IMR-90 (cell line): ENCODE measurements at regions not wholly inside any gene's neighbourhood (a gene's known extent, or its start where the extent isn't known, plus 50 kb on each side); places are given as distances from the start of the nearest gene placed in this dataset.

ENCODE experiments used
- ATAC-seq: fragments of 200-7000 bp; cut with Tn5 transposase; 2 replicates; pipeline ENCODE4 v1.9.1; 2020; ENCODE audit warnings: low read depth, mild to moderate bottlenecking, moderate library complexity
- BruUV-seq: library from RNA; stranded (reverse); fragments of 400-500 nt; replicated peaks from 2 replicates; lab custom pipeline; 2021; lab: Mats Ljungman, UMichigan
- CTCF ChIA-PET: fragments of 300-600 bp; formaldehyde crosslinking; extraction: SDS; loops from one replicate; lab custom pipeline; 2021; ENCODE audit warnings: antibody characterized with exemption; lab: Yijun Ruan, JAX
- POLR2A ChIA-PET: fragments of 300-600 bp; sonication (Branson Sonifier 250); formaldehyde crosslinking; loops from one replicate; lab custom pipeline; 2022; ENCODE audit warnings: antibody characterized with exemption; ENCODE audit not compliant: unreplicated experiment; lab: Charles Lee
- DNase-seq: peaks from one replicate; pipeline ENCODE4 v3.0.0; 2013
- H2AFZ ChIP-seq: replicated peaks from 2 replicates; pipeline ENCODE3; 2013; ENCODE audit warnings: low read length, mild to moderate bottlenecking; ENCODE audit not compliant: poor library complexity
- H2AK5ac ChIP-seq: 2 replicates; pipeline ENCODE4 v1.6.1; 2013; ENCODE audit warnings: low read depth, low read length, inconsistent platforms
- H2AK9ac ChIP-seq: replicated peaks from 2 replicates; pipeline ENCODE3; 2013; ENCODE audit warnings: mild to moderate bottlenecking, low read depth, low read length, moderate library complexity; ENCODE audit not compliant: poor library complexity
- H2BK120ac ChIP-seq: 2 replicates; pipeline ENCODE4 v1.6.1; 2013; ENCODE audit warnings: low read depth, low read length, inconsistent platforms
- H2BK15ac ChIP-seq: 3 replicates; pipeline ENCODE4 v1.6.1; 2013; ENCODE audit warnings: low read depth, low read length, inconsistent platforms
- H2BK20ac ChIP-seq: 2 replicates; pipeline ENCODE4 v1.6.1; 2013; ENCODE audit warnings: low read depth, mild to moderate bottlenecking, inconsistent platforms, low read length, moderate library complexity
- H2BK5ac ChIP-seq: 2 replicates; pipeline ENCODE4 v1.6.1; 2013; ENCODE audit warnings: mild to moderate bottlenecking, low read depth, low read length, inconsistent platforms; ENCODE audit not compliant: poor library complexity, severe bottlenecking
- H3K14ac ChIP-seq: replicated peaks from 2 replicates; pipeline ENCODE4 v1.6.1; 2013; ENCODE audit warnings: low read depth, low read length, inconsistent platforms
- H3K18ac ChIP-seq: 2 replicates; pipeline ENCODE4 v1.6.1; 2013; ENCODE audit warnings: low read depth, low read length, control low read depth
- H3K23ac ChIP-seq: 2 replicates; pipeline ENCODE4 v1.6.1; 2013; ENCODE audit warnings: low read depth, low read length, inconsistent platforms
- H3K27ac ChIP-seq: 2 replicates; pipeline ENCODE4 v1.5.1; 2013; ENCODE audit warnings: mild to moderate bottlenecking, control low read depth, low read length; ENCODE audit not compliant: insufficient read depth
- H3K27me3 ChIP-seq: 2 replicates; pipeline ENCODE4 v1.6.1; 2013; ENCODE audit warnings: low read length; ENCODE audit not compliant: control insufficient read depth, insufficient read depth
- H3K36me3 ChIP-seq: 2 replicates; pipeline ENCODE4 v1.6.1; 2013; ENCODE audit warnings: low read length, mixed read lengths; ENCODE audit not compliant: control insufficient read depth, insufficient read depth
- H3K4ac ChIP-seq: 2 replicates; pipeline ENCODE4 v1.6.1; 2013; ENCODE audit warnings: low read depth, low read length, inconsistent platforms
- H3K4me1 ChIP-seq: 2 replicates; pipeline ENCODE4 v1.6.1; 2013; ENCODE audit warnings: low read length, mixed read lengths; ENCODE audit not compliant: control insufficient read depth, insufficient read depth
- H3K4me2 ChIP-seq: 2 replicates; pipeline ENCODE4 v1.6.1; 2013; ENCODE audit warnings: low read depth, mild to moderate bottlenecking, control low read depth, low read length, moderate library complexity
- H3K4me3 ChIP-seq: 2 replicates; pipeline ENCODE4 v1.5.1; 2013; ENCODE audit warnings: low read depth, mild to moderate bottlenecking, control low read depth, low read length, moderate library complexity; ENCODE audit not compliant: insufficient read depth
- H3K56ac ChIP-seq: 2 replicates; pipeline ENCODE4 v1.6.1; 2013; ENCODE audit warnings: low read length, inconsistent platforms; ENCODE audit not compliant: insufficient read depth; ENCODE audit errors: extremely low read depth
- H3K79me1 ChIP-seq, 2 experiments: 2 replicates each; pipeline ENCODE4 v1.6.1; 2013; ENCODE audit warnings: low read length in 2 of 2, inconsistent platforms in 1 of 2, low read depth in 1 of 2
- H3K9ac ChIP-seq: 2 replicates; pipeline ENCODE4 v1.6.1; 2013; ENCODE audit warnings: low read depth, low read length, control low read depth
- H3K9me1 ChIP-seq: 2 replicates; pipeline ENCODE4 v1.6.1; 2013; ENCODE audit warnings: low read length, inconsistent platforms; ENCODE audit not compliant: insufficient read depth
- H3K9me3 ChIP-seq: 2 replicates; pipeline ENCODE4 v1.6.1; 2013; ENCODE audit warnings: low read length; ENCODE audit not compliant: control insufficient read depth, insufficient read depth
- H4K20me1 ChIP-seq: 2 replicates; pipeline ENCODE4 v1.6.1; 2013; ENCODE audit warnings: low read length, inconsistent platforms; ENCODE audit not compliant: insufficient read depth
- H4K5ac ChIP-seq: 2 replicates; pipeline ENCODE4 v1.6.1; 2013; ENCODE audit warnings: mild to moderate bottlenecking, low read depth, low read length, control low read depth
- H4K8ac ChIP-seq, 2 experiments: 2 replicates each; pipeline ENCODE4 v1.6.1; 2013; ENCODE audit warnings: low read depth in 2 of 2, low read length in 2 of 2, control low read depth in 1 of 2, inconsistent platforms in 1 of 2
- H4K91ac ChIP-seq: 2 replicates; pipeline ENCODE4 v1.6.1; 2013; ENCODE audit warnings: low read depth, low read length, inconsistent platforms; ENCODE audit not compliant: insufficient read depth
- CHD1 ChIP-seq: IDR thresholded peaks from 2 replicates; pipeline ENCODE4 v1.6.1; 2012; ENCODE audit warnings: low read depth, low read length, improper control_type of control experiment
- CTCF ChIP-seq: conservative IDR thresholded peaks from 2 replicates; pipeline ENCODE4 v1.5.1; 2012; ENCODE audit warnings: mild to moderate bottlenecking, low read depth, low read length, improper control_type of control experiment
- MAFK ChIP-seq: IDR thresholded peaks from 2 replicates; pipeline ENCODE4 v1.6.1; 2012; ENCODE audit warnings: low read depth, low read length, improper control_type of control experiment
- MAZ ChIP-seq: IDR thresholded peaks from 2 replicates; pipeline ENCODE4 v1.6.1; 2012; ENCODE audit warnings: low read depth, mild to moderate bottlenecking, low read length, improper control_type of control experiment, moderate library complexity, borderline replicate concordance
- MXI1 ChIP-seq: IDR thresholded peaks from 2 replicates; pipeline ENCODE4 v1.6.1; 2012; ENCODE audit warnings: low read depth, mild to moderate bottlenecking, low read length, moderate library complexity, borderline replicate concordance
- NFE2L2 ChIP-seq: fragments of 150-350 bp; IDR thresholded peaks from 2 replicates; pipeline ENCODE4 v1.6.1; 2016; ENCODE audit warnings: low read depth, mild to moderate bottlenecking, low read length
- RCOR1 ChIP-seq: IDR thresholded peaks from 2 replicates; pipeline ENCODE4 v1.6.1; 2012; ENCODE audit warnings: mild to moderate bottlenecking, low read length, improper control_type of control experiment; ENCODE audit not compliant: insufficient replicate concordance
- SMC3 ChIP-seq: fragments of 150-350 bp; IDR thresholded peaks from 2 replicates; pipeline ENCODE4 v1.6.1; 2016; ENCODE audit warnings: low read depth, mild to moderate bottlenecking, antibody characterized with exemption, low read length, moderate library complexity
- WGBS, 2 experiments: methylation state at CpG; one replicate each; pipeline versions ENCODE4 v1.1.5 to v1.1.7; 2013; ENCODE audit warnings: missing lambda C conversion rate in 2 of 2; ENCODE audit not compliant: insufficient read length in 1 of 2; ENCODE audit errors: extremely low coverage in 2 of 2; 5-methylcytosine and 5-hydroxymethylcytosine counted together
- dilution Hi-C: fragments of 300-500 bp; cut with HindIII; formaldehyde crosslinking; loops from one replicate; pipeline ENCODE4 v1.14.3; 2018; ENCODE audit warnings: low sequenced_read_pairs; ENCODE audit not compliant: unreplicated experiment
- in situ Hi-C: fragments of 300-500 bp; cut with MboI; formaldehyde crosslinking; loops from 3 replicates; pipeline ENCODE4 v1.14.3; 2019; ENCODE audit warnings: low sequenced_read_pairs, inconsistent platforms, mixed read lengths
- intact Hi-C: fragments of 100-400 bp; cut with micrococcal nuclease; formaldehyde crosslinking; loops from 2 replicates; pipeline ENCODE4 v1.10.0; 2022

DNA sequence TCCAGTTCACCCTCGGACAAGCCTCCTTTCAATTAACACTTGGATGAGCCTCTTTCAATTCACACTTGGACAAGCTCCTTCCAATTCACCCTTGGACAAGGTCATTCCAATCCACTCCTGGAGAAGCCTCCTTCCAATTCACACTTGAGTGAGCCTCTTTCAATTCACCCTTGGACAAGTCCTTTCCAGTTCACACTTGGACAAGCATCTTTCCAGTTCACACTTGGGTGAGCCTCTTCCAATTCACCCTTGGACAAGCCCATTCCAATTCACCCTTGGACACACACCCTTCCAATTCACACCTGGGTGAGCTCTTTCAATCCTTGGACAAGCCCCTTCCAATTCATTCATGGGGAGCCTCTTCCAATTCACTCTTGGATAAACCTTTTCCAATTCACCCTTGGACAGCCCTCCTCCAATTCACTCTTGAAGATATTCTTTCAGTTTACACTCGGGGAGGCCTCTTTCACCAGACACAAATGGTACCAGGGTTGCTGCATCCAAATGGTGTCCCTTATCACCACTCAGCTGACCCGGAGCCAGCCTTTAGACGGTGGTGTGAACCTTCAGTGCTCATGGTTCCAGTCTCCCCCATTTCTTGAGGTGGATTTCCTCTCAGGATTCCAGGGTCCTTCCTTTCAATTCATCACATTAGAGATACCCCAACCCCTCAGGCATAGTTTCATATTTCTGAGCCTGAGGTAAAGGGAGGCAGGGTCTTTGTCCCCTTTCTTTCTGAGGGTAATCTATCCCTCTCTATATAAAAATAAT lies 183.6 kb downstream of the SH3BP4 start:
- TF ChIP-seq MAZ, result no peak
- no peak for TF ChIP-seq SMC3
- TF ChIP-seq CHD1, result no peak
- no peak for TF ChIP-seq RCOR1
- TF ChIP-seq CTCF, result no peak
- TF ChIP-seq MXI1, result no peak
- TF ChIP-seq NFE2L2, result no peak
- no peak for TF ChIP-seq MAFK
- ChIA-PET POLR2A (no interaction called here), CTCF (interaction anchor here (0.5 to 1.6 kb wide), 5 partner anchors 155 to 762 kb away, joined by 3 to 5 read pairs (median 3); no protein-coding TSS in a partner anchor)
- Histone ChIP-seq H2AK5ac (no peak overlapping the region), H2BK15ac (no peak overlapping the region), H3K4me3 (no peak overlapping the region), H2BK5ac (no peak overlapping the region), H3K4ac (no peak overlapping the region), H4K5ac (no peak overlapping the region), H3K23ac (no peak overlapping the region), H2AK9ac (no peak overlapping the region), H2BK120ac (no peak overlapping the region), H4K8ac (no peak overlapping the region), H3K4me2 (no peak overlapping the region), H2BK20ac (no peak overlapping the region), H3K56ac (no peak overlapping the region), H4K20me1 (no peaks in the 10 kb centered on the region), H3K79me1 (no peaks in the 10 kb centered on the region), H3K4me1 (no peaks in the 10 kb centered on the region), H3K36me3 (no peaks in the 10 kb centered on the region), H3K14ac (no peak overlapping the region), H3K18ac (no peak overlapping the region), H3K9me1 (no peaks in the 10 kb centered on the region), H3K9ac (no peak overlapping the region), H3K9me3 (no peaks in the 10 kb centered on the region), H4K91ac (no peak overlapping the region), H3K27me3 (peaks cover 29% of the 10 kb centered on the region), H2AFZ (peak overlapping the region; percentile 84), H3K27ac (no peak overlapping the region)
- no peak for ATAC-seq
- WGBS, 2 experiments, result 56% methylated on average over 2 of the region's 4 CpGs; no CpG with 5 or more reads in 1 of the 2 experiments
- DNase-seq, result no peak
- in situ Hi-C loops, result loop anchor here (5.0 to 10.0 kb wide), 2 partner anchors 539 to 612 kb away; no protein-coding TSS in a partner anchor
- intact Hi-C loops, result loop anchor here (5.0 kb wide), 1 partner anchor 127 kb away; no protein-coding TSS in a partner anchor
- dilution Hi-C loops, result loop anchor here (25.0 kb wide), 1 partner anchor 602 kb away; no protein-coding TSS in a partner anchor
- no TSS peak for BruUV-seq
